ENCODE measurements at regions not wholly inside any gene's neighbourhood (a gene's known extent, or its start where the extent isn't known, plus 50 kb on each side); places are given as distances from the start of the nearest gene placed in this dataset.

GRCh38 chr2:122734766-122735424 lies 979.4 kb downstream of the TSN start:
- no peaks in the 10 kb centered on the region for H3F3A ChIP-seq (ENCODE audit: control insufficient read depth, insufficient read depth)
- no peaks in the 10 kb centered on the region for H3K9me2 ChIP-seq (replicated peaks; ENCODE audit: control insufficient read depth, low read length)
- H3K4me1 ChIP-seq (ENCODE audit: control insufficient read depth, low read length) = no peaks in the 10 kb centered on the region
- H3K27ac ChIP-seq (ENCODE audit: low read depth, low read length) = no peak overlapping the region
- no peaks in the 10 kb centered on the region for H3K9me3 ChIP-seq (ENCODE audit: control insufficient read depth, insufficient read depth, low read length)
- H3K4me3 ChIP-seq (ENCODE audit: low read length) = no peak overlapping the region
- no peaks in the 10 kb centered on the region for H3K27me3 ChIP-seq (ENCODE audit: control insufficient read depth, low read length)
- H4K20me1 ChIP-seq (ENCODE audit: control insufficient read depth, insufficient read depth, low read depth, low read length) = no peaks in the 10 kb centered on the region
- no peak for TF ChIP-seq EZH2phosphoT487 (IDR thresholded peaks at IDR 0.05; ENCODE audit: borderline replicate concordance, low read length)
- TF ChIP-seq, protein P1, sequence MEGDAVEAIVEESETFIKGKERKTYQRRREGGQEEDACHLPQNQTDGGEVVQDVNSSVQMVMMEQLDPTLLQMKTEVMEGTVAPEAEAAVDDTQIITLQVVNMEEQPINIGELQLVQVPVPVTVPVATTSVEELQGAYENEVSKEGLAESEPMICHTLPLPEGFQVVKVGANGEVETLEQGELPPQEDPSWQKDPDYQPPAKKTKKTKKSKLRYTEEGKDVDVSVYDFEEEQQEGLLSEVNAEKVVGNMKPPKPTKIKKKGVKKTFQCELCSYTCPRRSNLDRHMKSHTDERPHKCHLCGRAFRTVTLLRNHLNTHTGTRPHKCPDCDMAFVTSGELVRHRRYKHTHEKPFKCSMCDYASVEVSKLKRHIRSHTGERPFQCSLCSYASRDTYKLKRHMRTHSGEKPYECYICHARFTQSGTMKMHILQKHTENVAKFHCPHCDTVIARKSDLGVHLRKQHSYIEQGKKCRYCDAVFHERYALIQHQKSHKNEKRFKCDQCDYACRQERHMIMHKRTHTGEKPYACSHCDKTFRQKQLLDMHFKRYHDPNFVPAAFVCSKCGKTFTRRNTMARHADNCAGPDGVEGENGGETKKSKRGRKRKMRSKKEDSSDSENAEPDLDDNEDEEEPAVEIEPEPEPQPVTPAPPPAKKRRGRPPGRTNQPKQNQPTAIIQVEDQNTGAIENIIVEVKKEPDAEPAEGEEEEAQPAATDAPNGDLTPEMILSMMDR (IDR thresholded peaks at IDR 0.05; ENCODE audit: low read depth, low read length, poor library complexity, severe bottlenecking) = no peak
- H3K36me3 ChIP-seq (ENCODE audit: control insufficient read depth, low read length) = no peaks in the 10 kb centered on the region
- no peaks in the 10 kb centered on the region for H3K79me2 ChIP-seq (ENCODE audit: control insufficient read depth, low read length)
- H3K4me2 ChIP-seq (ENCODE audit: low read length) = no peak overlapping the region

DNA sequence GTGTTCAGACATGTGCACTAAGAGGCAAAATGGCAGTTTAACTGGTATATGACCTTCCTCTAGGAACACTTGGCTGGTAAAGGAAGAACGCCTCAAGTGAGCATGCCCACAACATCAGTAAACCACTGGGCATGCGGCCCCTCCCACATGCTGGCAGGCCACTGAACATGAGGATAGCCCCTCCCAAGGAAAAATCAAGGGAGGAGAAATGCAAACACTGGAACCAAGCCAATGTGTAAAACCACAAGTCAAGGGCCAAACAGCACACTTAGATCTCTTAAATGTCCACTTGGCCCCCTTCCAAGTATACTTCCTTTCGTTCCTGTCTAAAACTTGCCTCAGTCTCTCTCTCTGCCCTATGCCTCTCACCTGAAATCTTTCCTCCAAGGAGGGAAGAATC lies 980.8 kb downstream of the TSN start:
- H3K36me3 ChIP-seq (ENCODE audit: control insufficient read depth, low read length) = no peaks in the 10 kb centered on the region
- H3K9me3 ChIP-seq (ENCODE audit: control insufficient read depth, insufficient read depth, low read length) = no peaks in the 10 kb centered on the region
- H3K27me3 ChIP-seq (ENCODE audit: control insufficient read depth, low read length) = no peaks in the 10 kb centered on the region
- no peaks in the 10 kb centered on the region for H3K4me1 ChIP-seq (ENCODE audit: control insufficient read depth, low read length)
- no peaks in the 10 kb centered on the region for H3K9me2 ChIP-seq (replicated peaks; ENCODE audit: control insufficient read depth, low read length)
- no peaks in the 10 kb centered on the region for H4K20me1 ChIP-seq (ENCODE audit: control insufficient read depth, insufficient read depth, low read depth, low read length)
- H3K4me3 ChIP-seq (ENCODE audit: low read length) = no peak overlapping the region
- H3K79me2 ChIP-seq (ENCODE audit: control insufficient read depth, low read length) = no peaks in the 10 kb centered on the region
- TF ChIP-seq EZH2phosphoT487 (IDR thresholded peaks at IDR 0.05; ENCODE audit: borderline replicate concordance, low read length) = no peak
- TF ChIP-seq, protein P1 (IDR thresholded peaks at IDR 0.05; ENCODE audit: low read depth, low read length, poor library complexity, severe bottlenecking) = no peak
- no peak overlapping the region for H3K4me2 ChIP-seq (ENCODE audit: low read length)
- H3F3A ChIP-seq (ENCODE audit: control insufficient read depth, insufficient read depth) = no peaks in the 10 kb centered on the region
- no peak overlapping the region for H3K27ac ChIP-seq (ENCODE audit: low read depth, low read length)

- no peak overlapping the region for H3K4me2 ChIP-seq (ENCODE audit: low read length)
- H3K27ac ChIP-seq (ENCODE audit: low read depth, low read length) = no peak overlapping the region
- no peaks in the 10 kb centered on the region for H3K9me3 ChIP-seq (ENCODE audit: control insufficient read depth, insufficient read depth, low read length)
- TF ChIP-seq, protein P1 (IDR thresholded peaks at IDR 0.05; ENCODE audit: low read depth, low read length, poor library complexity, severe bottlenecking) = no peak
- TF ChIP-seq EZH2phosphoT487 (IDR thresholded peaks at IDR 0.05; ENCODE audit: borderline replicate concordance, low read length) = no peak
- no peaks in the 10 kb centered on the region for H3K4me1 ChIP-seq (ENCODE audit: control insufficient read depth, low read length)
- H3K9me2 ChIP-seq (replicated peaks; ENCODE audit: control insufficient read depth, low read length) = no peaks in the 10 kb centered on the region
- no peaks in the 10 kb centered on the region for H3K79me2 ChIP-seq (ENCODE audit: control insufficient read depth, low read length)
- H4K20me1 ChIP-seq (ENCODE audit: control insufficient read depth, insufficient read depth, low read depth, low read length) = no peaks in the 10 kb centered on the region
- no peaks in the 10 kb centered on the region for H3K36me3 ChIP-seq (ENCODE audit: control insufficient read depth, low read length)
- H3F3A ChIP-seq (ENCODE audit: control insufficient read depth, insufficient read depth) = no peaks in the 10 kb centered on the region
- no peaks in the 10 kb centered on the region for H3K27me3 ChIP-seq (ENCODE audit: control insufficient read depth, low read length)
- no peak overlapping the region for H3K4me3 ChIP-seq (ENCODE audit: low read length)
Observed at GRCh38 chr2:122737429-122738077, 982.1 kb downstream of the TSN start.
